Mammary epithelial cell (primary cell): ENCODE measurements at regions not wholly inside any gene's neighbourhood (a gene's known extent, or its start where the extent isn't known, plus 50 kb on each side); places are given as distances from the start of the nearest gene placed in this dataset.

Source experiments
- CTCF ChIP-seq, 2 donors: IDR thresholded peaks in 1 of 2; conservative IDR thresholded peaks in 1 of 2; 2 replicates each; pipeline ENCODE4 v1.5.1; 2011 to 2012; ENCODE audit warnings: inconsistent platforms in 2 of 2, low read length in 2 of 2, mild to moderate bottlenecking in 2 of 2, control low read depth in 1 of 2, low read depth in 1 of 2; ENCODE audit not compliant: insufficient read depth in 1 of 2; ENCODE audit errors: extremely low read depth in 1 of 2
- EZH2 ChIP-seq: IDR thresholded peaks from 2 replicates; pipeline ENCODE4 v1.6.1; 2012; ENCODE audit warnings: low read length, inconsistent platforms, borderline replicate concordance

- TF ChIP-seq CTCF (conservative IDR thresholded peaks at IDR 0.05 in 1 of 2, IDR thresholded peaks at IDR 0.05 in 1 of 2; ENCODE audit: extremely low read depth in 1 of 2, insufficient read depth in 1 of 2, low read depth in 1 of 2, low read length in 2 of 2) (no peak), EZH2 (no peak)
These were observed 90.4 kb upstream of the MYO3A start for GRCh38 chr10:25843551-25844170.
